ENCODE measurements at regions not wholly inside any gene's neighbourhood (a gene's known extent, or its start where the extent isn't known, plus 50 kb on each side); places are given as distances from the start of the nearest gene placed in this dataset.

DNA sequence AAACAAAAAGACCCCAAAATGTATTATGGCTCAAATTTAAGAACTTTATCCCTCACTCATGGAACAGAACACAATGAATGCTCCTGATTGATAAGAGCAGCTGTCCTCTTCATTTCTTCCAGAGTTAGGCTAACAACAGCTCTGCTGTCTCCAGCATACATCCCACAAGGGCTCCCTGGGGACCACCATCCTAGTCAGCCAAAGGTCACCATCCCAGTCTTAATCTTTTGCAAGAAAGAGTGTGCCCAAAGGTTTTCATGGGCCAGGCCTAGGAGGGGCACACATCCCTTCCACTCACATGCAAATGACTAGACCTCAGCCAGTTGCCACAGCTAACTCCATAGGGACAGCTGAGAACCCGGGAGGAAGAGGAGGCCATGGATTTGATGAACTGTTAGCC lies 555.3 kb downstream of the BUD13 start:
- TF ChIP-seq, protein P1, sequence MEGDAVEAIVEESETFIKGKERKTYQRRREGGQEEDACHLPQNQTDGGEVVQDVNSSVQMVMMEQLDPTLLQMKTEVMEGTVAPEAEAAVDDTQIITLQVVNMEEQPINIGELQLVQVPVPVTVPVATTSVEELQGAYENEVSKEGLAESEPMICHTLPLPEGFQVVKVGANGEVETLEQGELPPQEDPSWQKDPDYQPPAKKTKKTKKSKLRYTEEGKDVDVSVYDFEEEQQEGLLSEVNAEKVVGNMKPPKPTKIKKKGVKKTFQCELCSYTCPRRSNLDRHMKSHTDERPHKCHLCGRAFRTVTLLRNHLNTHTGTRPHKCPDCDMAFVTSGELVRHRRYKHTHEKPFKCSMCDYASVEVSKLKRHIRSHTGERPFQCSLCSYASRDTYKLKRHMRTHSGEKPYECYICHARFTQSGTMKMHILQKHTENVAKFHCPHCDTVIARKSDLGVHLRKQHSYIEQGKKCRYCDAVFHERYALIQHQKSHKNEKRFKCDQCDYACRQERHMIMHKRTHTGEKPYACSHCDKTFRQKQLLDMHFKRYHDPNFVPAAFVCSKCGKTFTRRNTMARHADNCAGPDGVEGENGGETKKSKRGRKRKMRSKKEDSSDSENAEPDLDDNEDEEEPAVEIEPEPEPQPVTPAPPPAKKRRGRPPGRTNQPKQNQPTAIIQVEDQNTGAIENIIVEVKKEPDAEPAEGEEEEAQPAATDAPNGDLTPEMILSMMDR (IDR thresholded peaks at IDR 0.05) = no peak
- no peak for TF ChIP-seq POLR2A (IDR thresholded peaks at IDR 0.05)
